GM12878 (cell line): ENCODE measurements at regions not wholly inside any gene's neighbourhood (a gene's known extent, or its start where the extent isn't known, plus 50 kb on each side); places are given as distances from the start of the nearest gene placed in this dataset.

ENCODE experiments used
- ATAC-seq: fragments of 200-7000 bp; cut with Tn5 transposase; 3 replicates; pipeline ENCODE4 v1.9.1; 2020; ENCODE audit warnings: mild to moderate bottlenecking, moderate library complexity
- BruUV-seq: library from RNA; stranded (reverse); fragments of 400-500 nt; replicated peaks from 2 replicates; lab custom pipeline; 2021; lab: Mats Ljungman, UMichigan
- CTCF ChIA-PET: fragments of 300-600 bp; sonication (Branson Sonifier 250); formaldehyde crosslinking; extraction: SDS; loops from one replicate; lab custom pipeline; 2021; ENCODE audit warnings: inconsistent platforms; lab: Yijun Ruan, JAX
- POLR2A ChIA-PET: fragments of 350-600 bp; formaldehyde crosslinking; extraction: SDS; loops from one replicate; lab custom pipeline; 2021; ENCODE audit warnings: inconsistent platforms; lab: Charles Lee
- RAD21 ChIA-PET: fragments of 300-600 bp; sonication (Branson Sonifier 250); formaldehyde crosslinking; loops from one replicate; lab custom pipeline; 2023; ENCODE audit warnings: antibody characterized with exemption; ENCODE audit not compliant: unreplicated experiment; lab: Charles Lee
- SMC1A ChIA-PET: fragments of 300-600 bp; sonication (Branson Sonifier 250); formaldehyde crosslinking; loops from one replicate; lab custom pipeline; 2023; ENCODE audit not compliant: unreplicated experiment, uncharacterized antibody; lab: Charles Lee
- DNase-seq: peaks from one replicate; pipeline ENCODE4 v3.0.0-alpha.2; 2011; ENCODE audit warnings: low read depth, low spot score
- FAIRE-seq: peaks from 3 replicates; lab custom pipeline; 2011; peaks lifted over from hg19 to GRCh38; lab: Jason Lieb, UNC
- H2AFZ ChIP-seq: 2 replicates; pipeline ENCODE4 v1.6.0; 2011; ENCODE audit warnings: low read depth, low read length, control low read depth; ENCODE audit not compliant: control insufficient read depth
- H3K27ac ChIP-seq: 2 replicates; pipeline ENCODE4 v1.5.1; 2011; ENCODE audit warnings: control low read depth; ENCODE audit not compliant: control insufficient read depth, insufficient read depth
- H3K27me3 ChIP-seq, 2 experiments: replicated peaks in 1 of 2; 2 replicates each; pipeline versions ENCODE4 v1.6.0 to v1.6.1; 2011; ENCODE audit warnings: low read length in 1 of 2; ENCODE audit not compliant: control insufficient read depth in 2 of 2, insufficient read depth in 2 of 2
- H3K36me3 ChIP-seq, 2 experiments: 2 replicates each; pipeline ENCODE4 v1.5.1; 2011; ENCODE audit warnings: low read length in 1 of 2; ENCODE audit not compliant: control insufficient read depth in 2 of 2, insufficient read depth in 2 of 2
- H3K4me1 ChIP-seq: 2 replicates; pipeline ENCODE4 v1.6.1; 2011; ENCODE audit warnings: mild to moderate bottlenecking, low read length, moderate library complexity, mixed read lengths; ENCODE audit not compliant: control insufficient read depth, insufficient read depth
- H3K4me2 ChIP-seq: 2 replicates; pipeline ENCODE4 v1.6.0; 2011; ENCODE audit warnings: control low read depth; ENCODE audit not compliant: control insufficient read depth, insufficient read depth
- H3K4me3 ChIP-seq: fragments of 200-600 bp; sonication (generic); 2 replicates; pipeline ENCODE4 v1.5.1; 2016
- H3K79me2 ChIP-seq: 2 replicates; pipeline ENCODE4 v1.6.0; 2011; ENCODE audit warnings: low read length; ENCODE audit not compliant: control insufficient read depth, insufficient read depth
- H3K9ac ChIP-seq: 2 replicates; pipeline ENCODE4 v1.8.0; 2011; ENCODE audit warnings: low read length, control low read depth, mixed read lengths; ENCODE audit not compliant: control insufficient read depth, insufficient read depth
- H3K9me3 ChIP-seq: replicated peaks from 3 replicates; pipeline ENCODE4 v1.5.1; 2011; ENCODE audit warnings: mild to moderate bottlenecking, low read length; ENCODE audit not compliant: control insufficient read depth, insufficient read depth
- H4K20me1 ChIP-seq: 2 replicates; pipeline ENCODE4 v1.6.0; 2011; ENCODE audit not compliant: control insufficient read depth, insufficient read depth
- CREB1 ChIP-seq: IDR thresholded peaks from 2 replicates; pipeline ENCODE4 v1.6.1; 2012; ENCODE audit warnings: low read depth, mild to moderate bottlenecking, inconsistent platforms
- CREM ChIP-seq: IDR thresholded peaks from 2 replicates; pipeline ENCODE4 v1.6.1; 2014; ENCODE audit warnings: antibody characterized with exemption, low read depth
- MXI1 ChIP-seq: fragments of 150-350 bp; IDR thresholded peaks from 2 replicates; pipeline ENCODE4 v1.6.1; 2011; ENCODE audit warnings: low read depth, mild to moderate bottlenecking, inconsistent platforms, low read length, improper control_type of control experiment
- SIN3A ChIP-seq: IDR thresholded peaks from 2 replicates; pipeline ENCODE4 v1.6.1; 2012; ENCODE audit warnings: low read depth, low read length, improper control_type of control experiment
- SIX5 ChIP-seq: IDR thresholded peaks from 2 replicates; pipeline ENCODE4 v1.6.1; 2011; ENCODE audit warnings: mild to moderate bottlenecking, low read depth, low read length, moderate library complexity; ENCODE audit not compliant: severe bottlenecking
- SREBF1 ChIP-seq: IDR thresholded peaks from 2 replicates; pipeline ENCODE4 v1.6.1; 2012; ENCODE audit warnings: mild to moderate bottlenecking, low read length
- TCF12 ChIP-seq: IDR thresholded peaks from 2 replicates; pipeline ENCODE4 v1.6.1; 2011; ENCODE audit warnings: low read depth, mild to moderate bottlenecking, low read length
- WGBS: methylation state at CpG from one replicate; pipeline ENCODE4 v1.1.6; 2016; ENCODE audit warnings: low lambda C conversion rate; ENCODE audit not compliant: insufficient replicate concordance, insufficient coverage; ENCODE audit errors: missing lambda C conversion rate; 5-methylcytosine and 5-hydroxymethylcytosine counted together
- in situ Hi-C: fragments of 300-500 bp; cut with MboI; formaldehyde crosslinking; loops from 9 replicates; pipeline ENCODE4 v1.14.3; 2018; ENCODE audit warnings: mixed read lengths
- intact Hi-C: fragments of 100-400 bp; cut with micrococcal nuclease; formaldehyde crosslinking; loops from one replicate; pipeline ENCODE4 v1.14.2; 2022; ENCODE audit not compliant: unreplicated experiment
- TF ChIP-seq, protein P1 (sequence below): fragments of 450-650 bp; IDR thresholded peaks from 2 replicates; pipeline ENCODE4 v1.6.1; 2017; ENCODE audit warnings: low read depth, mild to moderate bottlenecking, moderate library complexity
- TF ChIP-seq, protein P2 (sequence below): fragments of 450-650 bp; IDR thresholded peaks from 2 replicates; pipeline ENCODE4 v1.6.1; 2016; ENCODE audit warnings: mild to moderate bottlenecking

DNA sequence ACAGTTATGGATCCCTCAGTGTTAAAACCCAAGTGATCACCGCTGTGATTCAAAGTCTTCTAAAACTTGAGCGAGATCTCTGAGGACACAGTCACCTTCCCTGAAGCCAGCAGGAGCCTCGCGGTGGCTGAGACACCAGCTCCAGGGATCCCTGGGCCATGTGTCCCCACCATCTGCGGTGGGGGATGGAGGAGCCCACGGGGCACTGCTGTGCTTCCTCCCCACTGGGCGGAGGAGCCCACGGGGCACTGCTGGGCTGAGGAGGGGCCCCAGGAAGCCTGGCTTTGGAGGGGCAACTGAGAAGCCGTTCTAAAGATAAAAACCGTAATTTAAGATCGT lies 65.7 kb upstream of the METRNL start:
- H2AFZ ChIP-seq: no peak overlapping the region
- no peak for TF ChIP-seq SREBF1
- TF ChIP-seq, protein P1, sequence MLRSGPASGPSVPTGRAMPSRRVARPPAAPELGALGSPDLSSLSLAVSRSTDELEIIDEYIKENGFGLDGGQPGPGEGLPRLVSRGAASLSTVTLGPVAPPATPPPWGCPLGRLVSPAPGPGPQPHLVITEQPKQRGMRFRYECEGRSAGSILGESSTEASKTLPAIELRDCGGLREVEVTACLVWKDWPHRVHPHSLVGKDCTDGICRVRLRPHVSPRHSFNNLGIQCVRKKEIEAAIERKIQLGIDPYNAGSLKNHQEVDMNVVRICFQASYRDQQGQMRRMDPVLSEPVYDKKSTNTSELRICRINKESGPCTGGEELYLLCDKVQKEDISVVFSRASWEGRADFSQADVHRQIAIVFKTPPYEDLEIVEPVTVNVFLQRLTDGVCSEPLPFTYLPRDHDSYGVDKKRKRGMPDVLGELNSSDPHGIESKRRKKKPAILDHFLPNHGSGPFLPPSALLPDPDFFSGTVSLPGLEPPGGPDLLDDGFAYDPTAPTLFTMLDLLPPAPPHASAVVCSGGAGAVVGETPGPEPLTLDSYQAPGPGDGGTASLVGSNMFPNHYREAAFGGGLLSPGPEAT: no peak
- TF ChIP-seq CREM: no peak
- no peak for TF ChIP-seq TCF12
- no peak for TF ChIP-seq MXI1
- no peak for TF ChIP-seq CREB1
- TF ChIP-seq SIX5: no peak
- TF ChIP-seq SIN3A: no peak
- TF ChIP-seq, protein P2, sequence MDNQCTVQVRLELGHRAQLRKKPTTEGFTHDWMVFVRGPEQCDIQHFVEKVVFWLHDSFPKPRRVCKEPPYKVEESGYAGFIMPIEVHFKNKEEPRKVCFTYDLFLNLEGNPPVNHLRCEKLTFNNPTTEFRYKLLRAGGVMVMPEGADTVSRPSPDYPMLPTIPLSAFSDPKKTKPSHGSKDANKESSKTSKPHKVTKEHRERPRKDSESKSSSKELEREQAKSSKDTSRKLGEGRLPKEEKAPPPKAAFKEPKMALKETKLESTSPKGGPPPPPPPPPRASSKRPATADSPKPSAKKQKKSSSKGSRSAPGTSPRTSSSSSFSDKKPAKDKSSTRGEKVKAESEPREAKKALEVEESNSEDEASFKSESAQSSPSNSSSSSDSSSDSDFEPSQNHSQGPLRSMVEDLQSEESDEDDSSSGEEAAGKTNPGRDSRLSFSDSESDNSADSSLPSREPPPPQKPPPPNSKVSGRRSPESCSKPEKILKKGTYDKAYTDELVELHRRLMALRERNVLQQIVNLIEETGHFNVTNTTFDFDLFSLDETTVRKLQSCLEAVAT: no peak
- in situ Hi-C loops (no loop called here), intact Hi-C loops (no loop called here)
- RAD21 ChIA-PET: interaction anchor here (0.6 kb wide), 1 partner anchor 38 kb away, joined by 3 read pairs; no protein-coding TSS in a partner anchor
- 89% methylated on average over 11 of the region's 11 CpGs for WGBS
- H3K27ac ChIP-seq: no peak overlapping the region
- no peak overlapping the region for H3K4me2 ChIP-seq
- ATAC-seq: no peak
- no peaks in the 10 kb centered on the region; the same call in 1 of the 2 replicates for H4K20me1 ChIP-seq
- H3K9ac ChIP-seq: no peak overlapping the region
- no peaks in the 10 kb centered on the region for H3K4me1 ChIP-seq
- FAIRE-seq: no peak
- SMC1A ChIA-PET: no interaction called here
- no peaks in the 10 kb centered on the region for H3K79me2 ChIP-seq
- no TSS peak for BruUV-seq
- DNase-seq: no peak
- no peaks in the 10 kb centered on the region; the same call in 2 of the 3 replicates for H3K9me3 ChIP-seq
- H3K27me3 ChIP-seq: no peaks in the 10 kb centered on the region
- POLR2A ChIA-PET: no interaction called here
- CTCF ChIA-PET: no interaction called here
- H3K4me3 ChIP-seq: no peak overlapping the region
- H3K36me3 ChIP-seq: no peaks in the 10 kb centered on the region
